Vagina (tissue), 2 donors: ENCODE measurements at regions not wholly inside any gene's neighbourhood (a gene's known extent, or its start where the extent isn't known, plus 50 kb on each side); places are given as distances from the start of the nearest gene placed in this dataset.

Experiments used
- DNase-seq, 2 donors: peaks; one replicate each; pipeline ENCODE4 v3.0.0-alpha.2; 2017; ENCODE audit errors: extremely low spot score in 2 of 2
- H3K27ac ChIP-seq: fragments of 200-600 bp; sonication (generic); one replicate; pipeline ENCODE4 v1.5.1; 2019
- H3K27me3 ChIP-seq: fragments of 200-600 bp; sonication (generic); one replicate; pipeline ENCODE4 v1.5.1; 2019
- H3K36me3 ChIP-seq, 2 donors: fragments of 200-600 bp; sonication (generic); one replicate each; pipeline ENCODE4 v1.5.1; 2017 to 2019
- H3K4me1 ChIP-seq: fragments of 200-600 bp; sonication (generic); one replicate; pipeline ENCODE4 v1.5.1; 2019
- H3K4me3 ChIP-seq, 2 donors: fragments of 200-600 bp; sonication (generic); 1 replicate in 1 of 2; 2 replicates in 1 of 2; pipeline ENCODE4 v1.5.1; 2016 to 2019
- H3K9me3 ChIP-seq: fragments of 200-600 bp; sonication (generic); one replicate; pipeline ENCODE4 v1.5.1; 2019
- POLR2A ChIP-seq, 2 donors: fragments of 450-650 bp; IDR thresholded peaks; one replicate each; pipeline ENCODE4 v1.6.1; 2017; ENCODE audit warnings: antibody characterized with exemption in 2 of 2, mild to moderate bottlenecking in 2 of 2, moderate library complexity in 2 of 2
- POLR2AphosphoS5 ChIP-seq, 2 donors: sonication (generic); formaldehyde crosslinking; IDR thresholded peaks; one replicate each; pipeline ENCODE4 v1.9.0; 2017; ENCODE audit warnings: antibody characterized with exemption in 2 of 2, mild to moderate bottlenecking in 2 of 2, low read depth in 1 of 2; ENCODE audit not compliant: insufficient read depth in 1 of 2
- intact Hi-C: fragments of 100-400 bp; cut with DNase I; formaldehyde crosslinking; loops from one replicate; pipeline ENCODE4 v1.15.1; 2023
- TF ChIP-seq, protein P1 (sequence below), 3 experiments: fragments of 450-650 bp in 2 of 3; fragments of 200-600 bp in 1 of 3; sonication (generic) in 1 of 3; IDR thresholded peaks; one replicate each; pipeline ENCODE4 v1.5.1; 2017 to 2019; ENCODE audit warnings: antibody characterized with exemption in 3 of 3, mild to moderate bottlenecking in 2 of 3, moderate library complexity in 2 of 3

DNA sequence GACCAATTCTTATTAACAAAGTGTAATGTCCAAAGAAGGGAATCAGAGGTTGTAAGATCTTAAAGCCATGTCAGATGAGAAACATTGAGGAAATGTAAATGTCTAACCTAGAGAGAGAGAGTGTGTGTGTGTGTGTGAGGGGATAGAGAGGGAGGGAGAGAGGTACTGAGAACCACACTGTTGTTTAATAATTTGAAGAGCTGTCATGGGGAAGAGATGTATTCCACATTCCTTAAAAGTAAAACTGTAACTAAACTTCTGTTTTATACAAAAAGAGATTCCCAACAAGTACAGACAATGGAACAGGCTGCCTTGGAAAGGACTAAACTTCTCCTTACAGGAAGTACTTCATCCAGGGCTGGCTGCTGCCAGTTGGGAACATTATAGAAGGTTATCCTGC lies 68.9 kb upstream of the BOC start:
- Histone ChIP-seq H3K27me3 (no peaks in the 10 kb centered on the region), H3K9me3 (no peaks in the 10 kb centered on the region), H3K27ac (peak overlapping the region; percentile 5), H3K4me1 (peaks cover 17% of the 10 kb centered on the region), H3K36me3 (no peaks in the 10 kb centered on the region), H3K4me3 (no peak overlapping the region)
- TF ChIP-seq, protein P1, sequence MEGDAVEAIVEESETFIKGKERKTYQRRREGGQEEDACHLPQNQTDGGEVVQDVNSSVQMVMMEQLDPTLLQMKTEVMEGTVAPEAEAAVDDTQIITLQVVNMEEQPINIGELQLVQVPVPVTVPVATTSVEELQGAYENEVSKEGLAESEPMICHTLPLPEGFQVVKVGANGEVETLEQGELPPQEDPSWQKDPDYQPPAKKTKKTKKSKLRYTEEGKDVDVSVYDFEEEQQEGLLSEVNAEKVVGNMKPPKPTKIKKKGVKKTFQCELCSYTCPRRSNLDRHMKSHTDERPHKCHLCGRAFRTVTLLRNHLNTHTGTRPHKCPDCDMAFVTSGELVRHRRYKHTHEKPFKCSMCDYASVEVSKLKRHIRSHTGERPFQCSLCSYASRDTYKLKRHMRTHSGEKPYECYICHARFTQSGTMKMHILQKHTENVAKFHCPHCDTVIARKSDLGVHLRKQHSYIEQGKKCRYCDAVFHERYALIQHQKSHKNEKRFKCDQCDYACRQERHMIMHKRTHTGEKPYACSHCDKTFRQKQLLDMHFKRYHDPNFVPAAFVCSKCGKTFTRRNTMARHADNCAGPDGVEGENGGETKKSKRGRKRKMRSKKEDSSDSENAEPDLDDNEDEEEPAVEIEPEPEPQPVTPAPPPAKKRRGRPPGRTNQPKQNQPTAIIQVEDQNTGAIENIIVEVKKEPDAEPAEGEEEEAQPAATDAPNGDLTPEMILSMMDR (IDR thresholded peaks at IDR 0.05) = no peak
- TF ChIP-seq POLR2AphosphoS5 (IDR thresholded peaks at IDR 0.05; ENCODE audit: insufficient read depth in 1 of 2, low read depth in 1 of 2) (no peak), POLR2A (IDR thresholded peaks at IDR 0.05) (no peak)
- intact Hi-C loops = no loop called here
- DNase-seq = no peak

DNA sequence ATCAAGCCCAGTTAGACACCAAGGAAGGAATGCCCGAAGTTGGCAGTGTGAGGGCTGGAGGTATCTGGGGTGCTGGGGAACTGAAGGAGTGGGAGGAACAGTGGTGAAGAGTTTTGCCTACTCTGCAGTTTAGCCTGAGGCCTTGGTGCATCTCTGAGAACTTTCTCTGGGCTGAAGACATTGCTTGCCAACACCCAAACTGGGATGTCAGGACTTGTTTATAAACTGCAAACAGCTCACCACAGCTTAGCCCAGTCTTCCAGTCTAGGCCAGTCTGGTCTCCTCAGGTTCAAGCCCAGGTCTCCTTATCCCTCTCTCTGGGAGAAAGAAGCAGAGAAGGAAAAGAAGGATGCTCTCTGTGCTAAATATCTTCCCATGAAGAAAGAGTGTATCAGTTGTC lies 68.0 kb upstream of the BOC start:
- Histone ChIP-seq H3K9me3 (no peaks in the 10 kb centered on the region), H3K36me3 (no peaks in the 10 kb centered on the region), H3K4me3 (no peak overlapping the region), H3K27me3 (no peaks in the 10 kb centered on the region), H3K27ac (no peak overlapping the region), H3K4me1 (peaks cover 26% of the 10 kb centered on the region)
- intact Hi-C loops = no loop called here
- TF ChIP-seq, protein P1 (IDR thresholded peaks at IDR 0.05) = no peak
- no peak for TF ChIP-seq POLR2A (IDR thresholded peaks at IDR 0.05)
- TF ChIP-seq POLR2AphosphoS5 (IDR thresholded peaks at IDR 0.05; ENCODE audit: insufficient read depth in 1 of 2, low read depth in 1 of 2) = no peak
- no peak for DNase-seq

DNA sequence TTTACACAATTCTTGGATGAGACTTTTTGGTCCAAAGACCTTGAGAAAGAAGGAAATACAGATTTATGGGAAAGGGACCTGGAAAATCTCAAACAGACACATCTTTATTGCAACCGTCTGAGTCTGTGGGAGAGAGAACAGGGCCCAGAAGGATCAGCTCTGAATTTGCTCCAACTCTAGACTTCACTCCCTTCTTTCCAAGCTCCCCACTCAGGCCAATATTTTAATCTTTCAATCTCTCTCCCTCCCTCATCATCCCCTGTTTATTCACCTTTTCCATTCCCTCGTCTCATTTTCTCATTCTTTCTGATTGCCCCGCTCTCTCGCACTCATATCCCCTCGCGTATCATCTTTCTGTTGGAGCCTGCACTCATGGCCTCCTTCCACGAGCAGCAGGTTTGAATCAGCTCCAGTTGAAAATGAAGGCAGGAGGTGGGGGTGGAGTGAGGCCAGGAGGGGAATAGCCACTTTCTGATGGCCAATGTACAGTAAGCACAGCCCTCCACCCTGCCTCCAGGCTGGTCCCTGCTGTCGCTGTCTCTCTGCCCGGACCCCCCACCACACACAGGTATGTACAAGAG lies 63.6 kb upstream of the BOC start:
- Histone ChIP-seq H3K27ac (peak overlapping the region; percentile 64), H3K9me3 (no peaks in the 10 kb centered on the region), H3K27me3 (no peaks in the 10 kb centered on the region), H3K4me1 (peaks cover 61% of the 10 kb centered on the region), H3K4me3 (peak overlapping the region in 1 of 2 donors; percentile 10), H3K36me3 (no peaks in the 10 kb centered on the region)
- no peak for DNase-seq
- TF ChIP-seq POLR2A (IDR thresholded peaks at IDR 0.05) = no peak
- TF ChIP-seq POLR2AphosphoS5 (IDR thresholded peaks at IDR 0.05; ENCODE audit: insufficient read depth in 1 of 2, low read depth in 1 of 2) = peak; percentile 20 to 44
- intact Hi-C loops = loop anchor here (5.0 kb wide), 1 partner anchor 115 kb away; no protein-coding TSS in a partner anchor

DNA sequence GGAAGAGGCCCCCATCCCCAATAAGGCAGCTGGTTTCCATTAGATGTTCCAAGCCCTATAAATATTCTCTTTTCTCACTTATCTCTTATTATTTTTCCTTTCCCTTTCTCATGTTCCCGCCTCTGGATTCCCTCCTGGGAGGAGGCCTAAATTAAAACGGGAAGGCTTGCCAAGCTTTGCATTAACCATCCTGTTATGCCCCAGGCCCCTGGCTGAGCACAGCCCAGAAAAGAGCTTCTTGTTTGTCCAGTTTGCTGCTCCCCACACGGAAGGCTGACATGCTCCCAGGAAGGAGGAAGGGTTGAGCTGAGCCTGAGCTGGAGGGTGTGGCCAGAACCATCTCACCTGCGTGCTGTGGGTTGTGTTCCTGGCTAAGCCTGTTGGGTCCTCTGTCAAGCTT lies 63.1 kb upstream of the BOC start:
- no peak for DNase-seq
- Histone ChIP-seq H3K27ac (peak overlapping the region; percentile 64), H3K9me3 (no peaks in the 10 kb centered on the region), H3K36me3 (no peaks in the 10 kb centered on the region), H3K4me1 (peaks cover 64% of the 10 kb centered on the region), H3K4me3 (peak overlapping the region in 1 of 2 donors; percentile 10), H3K27me3 (no peaks in the 10 kb centered on the region)
- peak in 1 of 2 donors; percentile 65 for TF ChIP-seq POLR2AphosphoS5 (IDR thresholded peaks at IDR 0.05; ENCODE audit: insufficient read depth in 1 of 2, low read depth in 1 of 2)
- TF ChIP-seq, protein P1 (IDR thresholded peaks at IDR 0.05) = no peak
- intact Hi-C loops = loop anchor here (5.0 kb wide), 1 partner anchor 114 kb away; no protein-coding TSS in a partner anchor

DNA sequence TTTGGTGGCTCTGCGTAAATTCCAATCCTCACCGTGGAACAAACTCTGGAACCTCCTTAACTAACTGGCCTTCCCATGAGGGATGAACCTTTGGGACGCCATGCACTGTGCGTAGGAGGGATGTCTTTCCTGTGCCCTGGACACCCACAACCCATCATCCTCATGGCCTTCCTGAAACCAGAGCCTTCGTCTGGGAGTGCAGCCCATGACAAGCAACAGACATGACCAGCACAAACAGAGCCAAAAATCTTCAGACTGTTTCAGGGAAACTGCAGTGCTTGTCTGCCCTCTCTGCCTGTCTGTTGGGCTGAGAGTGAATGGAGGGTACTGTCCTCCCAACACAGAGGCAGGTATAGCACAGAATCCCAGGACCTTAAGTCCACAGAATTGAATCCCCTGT lies 61.1 kb upstream of the BOC start:
- intact Hi-C loops = no loop called here

More for the DNA sequence above, 61.1 kb upstream of the BOC start:
- Histone ChIP-seq H3K4me1 (peaks cover 68% of the 10 kb centered on the region), H3K27ac (peak overlapping the region; percentile 76), H3K36me3 (no peaks in the 10 kb centered on the region), H3K4me3 (no peak overlapping the region), H3K9me3 (no peaks in the 10 kb centered on the region), H3K27me3 (no peaks in the 10 kb centered on the region)
- TF ChIP-seq, protein P1 (IDR thresholded peaks at IDR 0.05) = no peak
- TF ChIP-seq POLR2AphosphoS5 (IDR thresholded peaks at IDR 0.05; ENCODE audit: insufficient read depth in 1 of 2, low read depth in 1 of 2) (no peak), POLR2A (IDR thresholded peaks at IDR 0.05) (no peak)
- DNase-seq = no peak
